NOMO-1 (cell line): ENCODE measurements at regions not wholly inside any gene's neighbourhood (a gene's known extent, or its start where the extent isn't known, plus 50 kb on each side); places are given as distances from the start of the nearest gene placed in this dataset.
A peak's percentile ranks its signal among the peaks of the same experiment; 100 is the strongest.

ENCODE experiments used
- DNase-seq, 2 experiments: peaks; one replicate each; lab custom pipeline; 2025; ENCODE audit not compliant: unreplicated experiment in 2 of 2; lab: John Stamatoyannopoulos, UW

- no peak for DNase-seq
Measured at GRCh38 chr13:40432018-40432978, 234.1 kb downstream of the FOXO1 start.

DNA sequence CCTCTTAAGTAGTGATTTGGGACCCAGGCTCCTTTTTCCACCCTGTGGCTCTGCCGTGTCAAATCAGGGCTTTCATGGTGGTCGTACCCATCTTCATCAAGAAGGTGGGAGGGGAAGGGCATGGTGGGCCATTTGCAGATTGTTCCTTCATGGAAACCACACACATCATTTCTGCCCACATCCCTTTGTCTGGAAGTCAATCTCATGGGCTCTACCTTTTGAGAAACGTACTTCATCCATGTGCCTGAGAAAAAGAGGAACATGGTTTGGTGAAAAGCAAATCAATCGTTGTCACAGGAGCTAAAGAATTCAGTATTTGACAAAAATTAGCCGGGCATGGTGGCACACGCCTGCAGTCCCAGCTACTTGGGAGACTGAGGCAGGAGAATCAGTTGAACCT is 233.4 kb downstream of the FOXO1 start:
- no peak for DNase-seq

DNA sequence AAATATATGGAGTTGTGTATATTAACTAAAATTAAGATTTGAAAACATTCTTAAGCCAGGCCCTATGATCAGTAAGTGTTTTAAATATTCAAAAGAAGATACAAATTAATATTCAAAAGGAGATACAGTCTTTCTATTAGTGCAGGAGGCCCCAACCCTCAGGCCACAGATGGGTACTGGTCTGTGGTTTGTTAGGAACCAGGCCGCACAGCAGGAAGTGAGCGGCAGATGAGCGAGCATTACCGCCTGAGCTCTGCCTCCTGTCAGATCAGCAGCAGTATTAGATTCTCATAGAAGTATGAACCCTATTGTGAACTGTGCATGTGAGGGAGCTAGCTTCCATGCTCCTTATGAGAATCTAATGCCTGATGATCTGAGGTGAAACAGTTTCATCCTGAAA is 232.9 kb downstream of the FOXO1 start:
- DNase-seq, result peak; percentile 25 to 42

- no peak for DNase-seq
Measured at GRCh38 chr13:40434516-40435397, 231.7 kb downstream of the FOXO1 start.

DNA sequence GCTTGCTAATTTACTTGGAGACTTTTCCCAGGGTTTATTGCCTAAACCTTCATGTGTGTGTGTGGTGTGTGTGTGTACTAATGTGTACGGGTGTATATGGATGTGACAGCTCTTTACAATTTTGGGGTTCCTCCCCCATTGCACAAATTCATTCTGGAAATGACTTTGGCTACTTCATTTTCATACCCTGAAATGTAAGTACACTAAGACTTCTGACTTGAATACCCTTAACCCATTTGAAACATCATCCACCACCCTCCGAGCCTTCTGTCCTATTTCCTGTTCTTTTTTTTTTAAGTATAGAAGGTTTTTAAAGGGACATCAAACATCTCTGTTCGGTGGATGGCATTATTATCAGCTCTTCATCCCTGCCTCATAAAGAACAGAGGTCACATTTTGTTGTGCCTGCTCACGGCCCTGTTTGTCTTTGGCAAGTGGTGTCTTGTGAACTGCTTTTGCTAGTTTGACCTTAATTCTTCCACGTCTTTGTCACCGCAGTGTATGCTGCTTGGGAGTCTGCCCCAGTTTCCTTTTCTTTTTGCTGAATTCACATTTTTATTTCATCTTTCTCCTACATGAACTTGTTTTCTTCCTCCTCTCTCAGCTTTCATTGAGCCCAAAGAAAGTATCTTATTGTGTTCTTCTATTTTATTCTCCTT is 228.3 kb downstream of the FOXO1 start:
- no peak for DNase-seq

DNA sequence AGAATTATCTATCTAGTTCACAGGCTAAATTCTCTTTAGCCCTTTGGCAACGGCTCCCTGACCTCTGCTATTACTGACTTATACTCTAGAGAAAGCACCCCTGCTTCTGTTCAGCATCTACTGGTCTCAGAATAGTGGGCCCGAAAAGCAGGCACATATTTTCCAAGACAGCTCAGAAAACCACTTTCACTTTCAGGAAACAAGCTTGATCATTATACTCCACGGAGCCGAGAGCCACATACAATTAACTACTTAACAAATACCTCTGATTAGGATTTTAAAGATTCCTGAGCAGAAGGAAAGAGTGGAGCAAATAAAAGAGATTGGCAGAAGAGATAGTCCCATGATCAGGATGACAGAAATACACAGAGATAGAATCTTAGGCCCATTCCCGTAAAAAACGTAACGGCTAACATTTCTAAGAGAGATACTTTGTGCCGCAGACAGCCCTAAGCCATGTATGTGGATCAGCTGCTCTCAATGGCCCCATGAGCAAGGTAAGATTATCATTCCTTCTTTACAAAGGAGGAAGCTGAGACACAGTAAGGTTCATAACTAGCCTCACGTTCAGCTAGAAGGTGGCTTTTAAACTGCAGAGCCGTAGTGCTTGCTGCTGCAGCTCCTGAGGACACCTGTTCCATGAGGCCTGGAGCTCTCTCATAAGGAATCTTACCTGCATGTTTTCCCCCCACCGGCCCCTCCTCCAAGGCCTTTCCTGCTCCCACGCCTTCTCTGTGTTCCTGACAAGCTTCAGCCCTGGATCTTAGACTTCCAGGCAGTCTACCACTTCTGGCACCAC is 227.2 kb downstream of the FOXO1 start:
- no peak for DNase-seq

- no peak for DNase-seq
Measured at GRCh38 chr13:40439928-40440327, 226.5 kb downstream of the FOXO1 start.

GRCh38 chr13:40440990-40441820 is 225.2 kb downstream of the FOXO1 start:
- no peak for DNase-seq

DNA sequence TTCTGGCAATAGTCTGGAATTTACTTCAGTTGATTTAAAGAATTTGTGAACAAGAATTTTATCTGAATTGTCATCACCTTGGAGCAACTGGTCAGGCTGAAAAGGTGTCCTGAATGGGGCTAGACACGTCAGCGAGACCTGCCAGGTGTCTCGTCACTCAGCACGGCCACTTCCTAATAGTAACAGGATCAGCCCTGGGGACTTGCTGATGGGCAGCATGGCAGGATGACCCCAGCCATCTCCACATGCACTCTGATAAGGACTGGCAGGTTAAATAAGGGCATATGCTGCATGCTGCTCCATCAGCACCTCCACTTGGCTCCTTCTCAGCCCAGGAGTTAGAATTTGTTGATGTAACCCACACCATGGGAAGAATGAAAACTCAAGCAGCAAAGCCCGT is 224.2 kb downstream of the FOXO1 start:
- DNase-seq, result no peak

DNA sequence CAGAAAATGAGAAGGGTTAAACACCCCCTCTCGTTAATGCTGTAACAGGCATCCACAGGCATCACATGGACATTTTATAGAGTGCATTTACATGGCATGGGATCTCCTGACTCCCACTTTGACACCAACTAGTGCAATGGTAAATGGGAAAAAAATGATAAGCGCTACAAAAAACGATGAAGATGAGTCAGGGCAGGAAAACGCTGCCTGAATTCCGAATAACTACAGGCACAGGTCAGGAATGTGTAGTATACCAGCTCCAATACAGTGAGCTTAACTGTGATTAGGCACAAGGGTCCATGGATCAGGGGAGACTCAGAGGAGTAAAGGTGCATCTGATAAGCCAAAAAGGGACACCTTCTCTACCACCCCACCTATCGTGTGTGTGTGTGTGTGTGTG is 223.6 kb downstream of the FOXO1 start:
- no peak for DNase-seq

DNA sequence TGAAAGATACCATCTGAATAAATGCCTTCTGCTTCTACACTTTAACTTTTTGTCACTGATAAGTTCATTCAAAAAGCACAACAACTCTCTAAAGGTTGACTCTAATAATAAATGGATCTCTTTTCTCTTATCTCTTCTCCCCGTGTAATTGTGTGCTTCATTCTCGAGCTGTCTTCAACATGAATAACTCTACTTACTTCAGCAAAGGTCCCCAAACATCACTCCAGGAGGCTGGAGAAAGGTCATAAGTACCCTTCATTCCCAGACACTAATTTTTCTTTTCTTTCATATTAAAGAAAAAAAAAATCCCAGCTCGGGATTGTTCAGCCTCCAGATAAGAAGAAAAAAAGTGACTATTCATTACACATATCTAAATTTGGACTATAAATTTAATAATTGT is 222.2 kb downstream of the FOXO1 start:
- no peak for DNase-seq

DNA sequence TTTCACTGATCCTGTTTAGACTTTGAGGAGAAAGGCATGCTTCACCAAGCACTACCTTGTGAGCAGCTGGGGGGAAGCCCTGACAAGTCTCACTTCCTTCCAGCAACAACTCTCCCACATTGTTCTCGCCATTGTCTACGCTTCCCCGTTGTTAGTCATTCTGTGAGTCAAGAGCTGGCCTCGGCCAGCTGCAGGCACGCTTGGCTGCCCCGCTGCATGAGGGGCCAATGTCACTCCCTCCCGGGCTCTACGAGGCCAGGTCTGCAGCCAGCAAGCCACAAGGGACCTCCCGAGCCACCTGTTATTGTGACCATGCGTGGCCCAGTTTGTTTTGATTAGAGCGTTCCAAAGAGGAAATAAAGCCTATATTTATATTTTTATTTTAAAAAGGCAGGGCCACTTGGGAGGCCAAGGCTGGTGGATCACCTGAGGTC is 220.9 kb downstream of the FOXO1 start:
- peak; percentile 15 to 73 for DNase-seq

GRCh38 chr13:40446365-40446764 is 220.1 kb downstream of the FOXO1 start:
- DNase-seq, result no peak

- DNase-seq, result no peak
Measured at GRCh38 chr13:40447857-40448256, 218.6 kb downstream of the FOXO1 start.

DNA sequence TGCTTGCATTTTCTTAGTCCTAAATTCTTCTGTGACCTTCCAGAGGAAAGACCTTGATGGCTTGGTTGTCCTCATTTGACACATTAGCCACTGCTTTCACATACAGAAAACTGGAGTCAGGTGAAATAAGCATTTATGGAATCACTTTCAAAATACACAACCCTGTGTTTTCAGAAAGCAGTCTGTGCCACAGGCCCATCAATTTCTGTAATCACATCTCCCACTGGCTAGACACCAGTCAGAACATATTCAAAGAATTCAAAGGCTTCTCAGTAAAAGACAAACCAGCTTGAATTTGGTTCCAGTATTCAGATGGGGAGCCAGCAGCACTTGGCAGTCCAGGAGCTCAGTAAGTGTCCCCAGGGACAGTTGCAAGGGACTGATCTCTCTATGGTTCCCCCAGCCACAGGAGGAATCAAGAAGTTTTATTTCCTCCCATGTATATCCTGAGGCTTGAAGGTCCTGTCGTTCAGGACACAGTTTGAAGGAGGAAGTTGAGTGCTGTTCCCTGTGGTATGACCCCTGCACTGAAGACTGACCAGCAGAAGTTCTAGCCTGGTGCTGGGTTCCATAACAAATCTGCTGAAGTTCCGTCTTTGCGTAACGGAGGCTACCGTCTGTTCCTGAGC is 214.3 kb downstream of the FOXO1 start:
- DNase-seq, result peak in 1 of 2 experiments; percentile 17

GRCh38 chr13:40452741-40453334 is 213.6 kb downstream of the FOXO1 start:
- no peak for DNase-seq

- DNase-seq, result no peak
Measured at GRCh38 chr13:40453351-40454021, 213.0 kb downstream of the FOXO1 start.

GRCh38 chr13:40456397-40456953 is 210.0 kb downstream of the FOXO1 start:
- DNase-seq, result no peak
